Neural progenitor cell (in vitro differentiated cells): ENCODE measurements at regions not wholly inside any gene's neighbourhood (a gene's known extent, or its start where the extent isn't known, plus 50 kb on each side); places are given as distances from the start of the nearest gene placed in this dataset.
"Not testable (repeated sequence)": the region's sequence is repeated elsewhere in the genome, so short reads cannot be mapped to it uniquely, and the experiment has no call there.

Source experiments
- DNase-seq: peaks from one replicate; pipeline ENCODE4 v3.0.0-alpha.2; 2016; ENCODE audit warnings: low spot score
- H2AFZ ChIP-seq: fragments of 200-600 bp; sonication (generic); replicated peaks from 2 replicates; pipeline ENCODE4 v1.6.1; 2016; ENCODE audit warnings: antibody characterized with exemption
- H3F3A ChIP-seq: fragments of 200-600 bp; sonication (generic); 2 replicates; pipeline ENCODE4 v1.6.1; 2016; ENCODE audit warnings: antibody characterized with exemption, low read depth
- H3K27ac ChIP-seq: fragments of 200-600 bp; sonication (generic); 2 replicates; pipeline ENCODE4 v1.5.1; 2016; ENCODE audit warnings: mild to moderate bottlenecking
- H3K27me3 ChIP-seq: fragments of 200-600 bp; sonication (generic); 2 replicates; pipeline ENCODE4 v1.6.1; 2016; ENCODE audit warnings: mild to moderate bottlenecking, moderate library complexity
- H3K36me3 ChIP-seq: fragments of 200-600 bp; sonication (generic); 2 replicates; pipeline ENCODE4 v1.5.1; 2016
- H3K4me1 ChIP-seq: fragments of 200-600 bp; sonication (generic); 2 replicates; pipeline ENCODE4 v1.6.1; 2016; ENCODE audit warnings: mixed run types
- H3K4me2 ChIP-seq: fragments of 200-600 bp; sonication (generic); 2 replicates; pipeline ENCODE4 v1.6.1; 2016
- H3K4me3 ChIP-seq: fragments of 200-600 bp; sonication (generic); 2 replicates; pipeline ENCODE4 v1.5.1; 2016
- H3K79me2 ChIP-seq: fragments of 200-600 bp; sonication (generic); 2 replicates; pipeline ENCODE4 v1.6.1; 2016; ENCODE audit warnings: low read depth
- H3K9ac ChIP-seq: fragments of 200-600 bp; sonication (generic); 2 replicates; pipeline ENCODE4 v1.6.1; 2016
- H3K9me3 ChIP-seq: fragments of 200-600 bp; sonication (generic); 2 replicates; pipeline ENCODE4 v1.5.1; 2016; ENCODE audit warnings: low read depth
- H4K20me1 ChIP-seq: fragments of 200-600 bp; sonication (generic); 2 replicates; pipeline ENCODE4 v1.6.1; 2016; ENCODE audit warnings: low read depth
- H3K27ac Mint-ChIP-seq: 3 replicates; pipeline ENCODE4 v1.8.0; 2021; ENCODE audit warnings: mixed read lengths
- H3K27me3 Mint-ChIP-seq: 2 replicates; pipeline ENCODE4 v1.8.0; 2022; ENCODE audit warnings: low read depth, mild to moderate bottlenecking, inconsistent platforms, moderate library complexity, mixed read lengths; ENCODE audit not compliant: insufficient read depth
- H3K36me3 Mint-ChIP-seq: 3 replicates; pipeline ENCODE4 v1.8.0; 2021; ENCODE audit warnings: mixed read lengths
- H3K4me1 Mint-ChIP-seq: 3 replicates; pipeline ENCODE4 v1.8.0; 2021; ENCODE audit warnings: mixed read lengths
- H3K4me3 Mint-ChIP-seq: 3 replicates; pipeline ENCODE4 v1.8.0; 2021; ENCODE audit warnings: mild to moderate bottlenecking, moderate library complexity, mixed read lengths
- H3K9me3 Mint-ChIP-seq: 3 replicates; pipeline ENCODE4 v1.8.0; 2020; ENCODE audit warnings: mixed read lengths
- EZH2 ChIP-seq: fragments of 200-600 bp; sonication (generic); IDR thresholded peaks from 2 replicates; pipeline ENCODE4 v1.6.1; 2017; ENCODE audit warnings: antibody characterized with exemption, mild to moderate bottlenecking, moderate library complexity
- EZH2phosphoT487 ChIP-seq: fragments of 200-600 bp; sonication (generic); IDR thresholded peaks from 2 replicates; pipeline ENCODE4 v1.6.1; 2017; ENCODE audit warnings: antibody characterized with exemption
- TF ChIP-seq, protein P1 (sequence below): fragments of 200-600 bp; sonication (generic); IDR thresholded peaks from 2 replicates; pipeline ENCODE4 v1.5.1; 2017; ENCODE audit warnings: antibody characterized with exemption, mild to moderate bottlenecking

DNA sequence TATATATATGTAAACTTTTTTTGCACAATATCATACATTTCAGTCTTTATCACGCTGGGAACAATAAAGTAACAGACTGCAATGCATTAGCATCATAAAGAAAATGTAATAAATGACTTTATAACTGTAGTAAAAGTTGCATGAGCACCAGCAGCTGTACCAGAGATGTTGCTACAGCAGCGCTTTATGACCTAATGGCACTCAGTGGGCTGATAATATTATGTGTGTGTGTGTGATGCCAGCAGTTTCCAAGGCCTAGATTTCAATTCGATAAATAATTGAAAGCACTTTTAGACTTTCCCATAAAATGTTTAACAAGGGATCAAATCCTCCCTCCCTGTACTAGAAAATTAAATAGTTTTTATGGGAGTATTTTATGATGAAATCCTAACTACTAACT is 367.6 kb upstream of the AGA start:
- Mint-ChIP-seq H3K4me1 (peaks cover 2% of the 10 kb centered on the region), H3K27me3 (peaks cover 2% of the 10 kb centered on the region), H3K36me3 (no peaks in the 10 kb centered on the region), H3K27ac (no peak overlapping the region), H3K9me3 (no peaks in the 10 kb centered on the region), H3K4me3 (no peak overlapping the region)
- H3F3A ChIP-seq: no peaks in the 10 kb centered on the region
- H3K36me3 ChIP-seq: no peaks in the 10 kb centered on the region
- TF ChIP-seq, protein P1, sequence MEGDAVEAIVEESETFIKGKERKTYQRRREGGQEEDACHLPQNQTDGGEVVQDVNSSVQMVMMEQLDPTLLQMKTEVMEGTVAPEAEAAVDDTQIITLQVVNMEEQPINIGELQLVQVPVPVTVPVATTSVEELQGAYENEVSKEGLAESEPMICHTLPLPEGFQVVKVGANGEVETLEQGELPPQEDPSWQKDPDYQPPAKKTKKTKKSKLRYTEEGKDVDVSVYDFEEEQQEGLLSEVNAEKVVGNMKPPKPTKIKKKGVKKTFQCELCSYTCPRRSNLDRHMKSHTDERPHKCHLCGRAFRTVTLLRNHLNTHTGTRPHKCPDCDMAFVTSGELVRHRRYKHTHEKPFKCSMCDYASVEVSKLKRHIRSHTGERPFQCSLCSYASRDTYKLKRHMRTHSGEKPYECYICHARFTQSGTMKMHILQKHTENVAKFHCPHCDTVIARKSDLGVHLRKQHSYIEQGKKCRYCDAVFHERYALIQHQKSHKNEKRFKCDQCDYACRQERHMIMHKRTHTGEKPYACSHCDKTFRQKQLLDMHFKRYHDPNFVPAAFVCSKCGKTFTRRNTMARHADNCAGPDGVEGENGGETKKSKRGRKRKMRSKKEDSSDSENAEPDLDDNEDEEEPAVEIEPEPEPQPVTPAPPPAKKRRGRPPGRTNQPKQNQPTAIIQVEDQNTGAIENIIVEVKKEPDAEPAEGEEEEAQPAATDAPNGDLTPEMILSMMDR: no peak
- TF ChIP-seq EZH2phosphoT487 (no peak), EZH2 (no peak)
- H4K20me1 ChIP-seq: no peaks in the 10 kb centered on the region
- no peak overlapping the region for H3K9ac ChIP-seq
- H3K79me2 ChIP-seq: no peaks in the 10 kb centered on the region
- H3K4me1 ChIP-seq: no peaks in the 10 kb centered on the region
- DNase-seq: no peak
- H2AFZ ChIP-seq: no peak overlapping the region
- no peak overlapping the region for H3K4me2 ChIP-seq
- no peak overlapping the region for H3K27ac ChIP-seq
- no peaks in the 10 kb centered on the region for H3K27me3 ChIP-seq
- no peaks in the 10 kb centered on the region for H3K9me3 ChIP-seq
- H3K4me3 ChIP-seq: no peak overlapping the region

- no peak for DNase-seq
- no peak overlapping the region for H2AFZ ChIP-seq
These were observed 368.0 kb upstream of the AGA start for GRCh38 chr4:177810220-177810619.

GRCh38 chr4:177818392-177818791 is 376.2 kb upstream of the AGA start:
- H3K36me3 ChIP-seq, H3K27ac ChIP-seq, H3F3A ChIP-seq, H3K36me3 Mint-ChIP-seq, H3K4me1 ChIP-seq, H3K9ac ChIP-seq, H3K4me2 ChIP-seq, H3K9me3 Mint-ChIP-seq, H3K4me3 ChIP-seq, H3K27me3 ChIP-seq, H3K27me3 Mint-ChIP-seq, H4K20me1 ChIP-seq, H3K79me2 ChIP-seq, H3K4me1 Mint-ChIP-seq, H3K9me3 ChIP-seq, H3K4me3 Mint-ChIP-seq, DNase-seq, H3K27ac Mint-ChIP-seq, H2AFZ ChIP-seq: not testable (repeated sequence)

More at GRCh38 chr4:177810220-177810619, 368.0 kb upstream of the AGA start:
- H3K27me3 Mint-ChIP-seq: peaks cover 2% of the 10 kb centered on the region
- H3K4me1 Mint-ChIP-seq: peaks cover 2% of the 10 kb centered on the region
- H3K36me3 Mint-ChIP-seq: no peaks in the 10 kb centered on the region
- H3K79me2 ChIP-seq: no peaks in the 10 kb centered on the region
- H3K4me3 Mint-ChIP-seq: no peak overlapping the region
- no peak overlapping the region for H3K27ac ChIP-seq
- H3F3A ChIP-seq: no peaks in the 10 kb centered on the region
- H3K9me3 ChIP-seq: no peaks in the 10 kb centered on the region
- TF ChIP-seq, protein P1: no peak
- TF ChIP-seq EZH2phosphoT487 (no peak), EZH2 (no peak)
- no peaks in the 10 kb centered on the region for H4K20me1 ChIP-seq
- no peak overlapping the region for H3K27ac Mint-ChIP-seq
- H3K4me3 ChIP-seq: no peak overlapping the region
- H3K9ac ChIP-seq: no peak overlapping the region
- no peaks in the 10 kb centered on the region for H3K9me3 Mint-ChIP-seq
- no peaks in the 10 kb centered on the region for H3K36me3 ChIP-seq
- H3K4me1 ChIP-seq: no peaks in the 10 kb centered on the region
- no peak overlapping the region for H3K4me2 ChIP-seq
- no peaks in the 10 kb centered on the region for H3K27me3 ChIP-seq

- Mint-ChIP-seq H3K9me3 (peaks cover 10% of the 10 kb centered on the region), H3K4me1 (peaks cover 8% of the 10 kb centered on the region), H3K4me3 (no peak overlapping the region), H3K27ac (no peak overlapping the region), H3K36me3 (no peaks in the 10 kb centered on the region), H3K27me3 (peaks cover 4% of the 10 kb centered on the region)
- no peak for DNase-seq
- H2AFZ ChIP-seq: no peak overlapping the region
- H3K4me2 ChIP-seq: no peak overlapping the region
- H3K9ac ChIP-seq: no peak overlapping the region
- H3K27ac ChIP-seq: no peak overlapping the region
- H3K36me3 ChIP-seq: no peaks in the 10 kb centered on the region
- H3F3A ChIP-seq: no peaks in the 10 kb centered on the region
- TF ChIP-seq EZH2 (no peak), EZH2phosphoT487 (no peak)
- TF ChIP-seq, protein P1: no peak
- H3K79me2 ChIP-seq: no peaks in the 10 kb centered on the region
- no peaks in the 10 kb centered on the region for H4K20me1 ChIP-seq
- H3K4me3 ChIP-seq: no peak overlapping the region
- no peaks in the 10 kb centered on the region for H3K9me3 ChIP-seq
- no peaks in the 10 kb centered on the region for H3K4me1 ChIP-seq
- H3K27me3 ChIP-seq: no peaks in the 10 kb centered on the region
These were observed 384.7 kb upstream of the AGA start for GRCh38 chr4:177826973-177827372.
